ENCODE measurements at regions not wholly inside any gene's neighbourhood (a gene's known extent, or its start where the extent isn't known, plus 50 kb on each side); places are given as distances from the start of the nearest gene placed in this dataset.

DNA sequence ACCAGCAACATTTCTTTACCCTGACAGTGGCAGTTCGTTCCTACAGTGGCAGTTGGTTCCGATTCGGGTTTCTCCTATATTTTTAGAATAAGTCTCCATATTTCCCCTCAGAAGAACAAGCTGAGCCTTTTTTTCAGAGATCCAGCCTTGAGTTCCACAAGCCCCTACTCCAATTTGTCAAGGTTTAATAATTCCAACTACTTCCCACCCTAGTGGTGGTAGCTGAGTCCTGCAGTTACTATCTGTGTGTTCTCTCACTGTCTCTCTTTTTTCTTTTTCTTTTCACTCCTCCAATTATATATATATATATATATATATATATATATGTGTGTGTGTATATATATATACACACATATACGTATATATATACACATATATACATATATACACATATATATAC lies 1347.3 kb downstream of the PCDH9 start:
- no peak for DNase-seq (ENCODE audit: low spot score in 2 of 2)
- Histone ChIP-seq H3K36me3 (no peaks in the 10 kb centered on the region), H3K4me3 (no peak overlapping the region), H3K27ac (no peak overlapping the region), H3K4me1 (no peaks in the 10 kb centered on the region), H3K9me3 (peaks cover 3% of the 10 kb centered on the region), H3K27me3 (no peaks in the 10 kb centered on the region)
- TF ChIP-seq POLR2AphosphoS5 (IDR thresholded peaks at IDR 0.05) (no peak), EP300 (IDR thresholded peaks at IDR 0.05) (no peak), POLR2A (IDR thresholded peaks at IDR 0.05) (no peak)
- TF ChIP-seq, protein P1, sequence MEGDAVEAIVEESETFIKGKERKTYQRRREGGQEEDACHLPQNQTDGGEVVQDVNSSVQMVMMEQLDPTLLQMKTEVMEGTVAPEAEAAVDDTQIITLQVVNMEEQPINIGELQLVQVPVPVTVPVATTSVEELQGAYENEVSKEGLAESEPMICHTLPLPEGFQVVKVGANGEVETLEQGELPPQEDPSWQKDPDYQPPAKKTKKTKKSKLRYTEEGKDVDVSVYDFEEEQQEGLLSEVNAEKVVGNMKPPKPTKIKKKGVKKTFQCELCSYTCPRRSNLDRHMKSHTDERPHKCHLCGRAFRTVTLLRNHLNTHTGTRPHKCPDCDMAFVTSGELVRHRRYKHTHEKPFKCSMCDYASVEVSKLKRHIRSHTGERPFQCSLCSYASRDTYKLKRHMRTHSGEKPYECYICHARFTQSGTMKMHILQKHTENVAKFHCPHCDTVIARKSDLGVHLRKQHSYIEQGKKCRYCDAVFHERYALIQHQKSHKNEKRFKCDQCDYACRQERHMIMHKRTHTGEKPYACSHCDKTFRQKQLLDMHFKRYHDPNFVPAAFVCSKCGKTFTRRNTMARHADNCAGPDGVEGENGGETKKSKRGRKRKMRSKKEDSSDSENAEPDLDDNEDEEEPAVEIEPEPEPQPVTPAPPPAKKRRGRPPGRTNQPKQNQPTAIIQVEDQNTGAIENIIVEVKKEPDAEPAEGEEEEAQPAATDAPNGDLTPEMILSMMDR (IDR thresholded peaks at IDR 0.05): no peak
- 89% methylated on average over 4 of the region's 4 CpGs for WGBS

DNA sequence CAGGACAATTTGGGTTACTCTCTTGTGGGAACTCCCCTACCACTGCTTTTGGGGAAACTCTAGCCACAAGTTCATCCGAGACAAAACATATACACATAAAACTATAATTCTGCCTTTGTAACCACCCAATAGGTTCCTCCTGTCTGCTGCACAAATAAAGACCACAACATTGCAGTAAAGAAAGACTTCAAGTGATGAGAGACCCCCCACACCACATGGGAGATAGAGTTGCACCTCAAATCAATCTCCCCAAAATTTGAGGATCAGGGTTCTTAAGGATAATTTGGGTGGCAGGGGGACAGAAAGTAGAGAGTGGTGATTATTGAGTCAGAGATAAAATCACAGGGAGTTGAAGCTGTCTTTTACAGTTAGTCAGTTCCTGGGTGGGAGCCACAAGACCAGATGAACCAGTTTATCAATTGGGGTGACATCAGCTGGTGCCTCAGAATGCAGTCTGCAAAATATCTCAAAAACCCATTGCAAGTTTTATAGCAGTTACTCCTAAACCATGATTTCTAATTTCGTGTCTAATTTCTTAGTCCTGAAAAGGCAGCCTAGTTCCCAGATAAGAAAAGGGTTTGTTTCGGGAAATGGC lies 1348.5 kb downstream of the PCDH9 start:
- Histone ChIP-seq H3K27ac (no peak overlapping the region), H3K9me3 (peaks cover 3% of the 10 kb centered on the region), H3K4me1 (no peaks in the 10 kb centered on the region), H3K36me3 (no peaks in the 10 kb centered on the region), H3K27me3 (no peaks in the 10 kb centered on the region), H3K4me3 (no peak overlapping the region)
- 88% methylated on average over 3 of the region's 3 CpGs for WGBS
- no peak for DNase-seq (ENCODE audit: low spot score in 2 of 2)
- TF ChIP-seq POLR2AphosphoS5 (IDR thresholded peaks at IDR 0.05): no peak
- TF ChIP-seq EP300 (IDR thresholded peaks at IDR 0.05): no peak
- TF ChIP-seq, protein P1 (IDR thresholded peaks at IDR 0.05): no peak
- TF ChIP-seq POLR2A (IDR thresholded peaks at IDR 0.05): no peak

DNA sequence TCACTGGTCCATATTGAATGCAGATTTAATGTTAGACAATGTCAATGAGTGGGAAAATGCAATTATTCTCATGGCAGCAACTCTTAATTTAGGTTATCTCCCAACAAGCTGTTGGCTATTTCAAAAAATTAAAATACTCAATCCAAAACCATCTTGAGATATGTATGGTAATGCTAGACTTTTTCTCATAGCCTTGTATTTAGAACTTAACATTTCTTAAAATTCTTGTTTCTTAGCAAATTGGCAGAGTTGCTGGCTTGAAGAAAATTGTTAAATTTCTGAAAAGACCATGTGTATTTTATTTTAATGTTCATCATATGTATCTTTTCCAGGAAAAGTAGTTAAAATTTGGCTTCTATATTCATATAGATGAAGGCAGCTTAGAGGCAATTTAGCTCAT lies 1355.1 kb downstream of the PCDH9 start:
- no peak for DNase-seq (ENCODE audit: low spot score in 2 of 2)
- no peak for TF ChIP-seq POLR2A (IDR thresholded peaks at IDR 0.05)
- TF ChIP-seq POLR2AphosphoS5 (IDR thresholded peaks at IDR 0.05): no peak
- TF ChIP-seq, protein P1 (IDR thresholded peaks at IDR 0.05): no peak
- TF ChIP-seq EP300 (IDR thresholded peaks at IDR 0.05): no peak
- Histone ChIP-seq H3K4me1 (no peaks in the 10 kb centered on the region), H3K4me3 (no peak overlapping the region), H3K36me3 (no peaks in the 10 kb centered on the region), H3K27ac (no peak overlapping the region), H3K9me3 (no peaks in the 10 kb centered on the region), H3K27me3 (no peaks in the 10 kb centered on the region)

DNA sequence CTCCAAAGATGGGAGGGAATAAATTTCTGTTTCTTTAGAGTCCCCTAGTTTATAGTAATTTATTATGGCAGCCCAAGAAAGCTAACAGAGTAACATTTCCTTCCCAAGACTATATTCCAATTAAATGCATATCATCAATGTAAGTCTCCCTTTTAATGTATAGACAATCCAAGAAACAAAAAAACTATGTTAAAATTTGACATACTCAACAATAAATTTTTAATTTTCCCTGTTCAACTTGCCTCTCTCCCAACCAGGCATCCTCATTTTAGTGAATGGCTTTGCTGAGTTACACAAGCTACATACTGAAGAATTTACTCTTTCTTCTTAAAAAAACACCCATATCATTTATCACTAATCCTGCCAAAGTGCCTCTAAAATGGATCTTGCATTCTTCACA lies 1357.7 kb downstream of the PCDH9 start:
- Histone ChIP-seq H3K36me3 (no peaks in the 10 kb centered on the region), H3K4me1 (no peaks in the 10 kb centered on the region), H3K4me3 (no peak overlapping the region), H3K9me3 (no peaks in the 10 kb centered on the region), H3K27ac (no peak overlapping the region), H3K27me3 (no peaks in the 10 kb centered on the region)
- TF ChIP-seq, protein P1 (IDR thresholded peaks at IDR 0.05): no peak
- TF ChIP-seq POLR2A (IDR thresholded peaks at IDR 0.05) (no peak), POLR2AphosphoS5 (IDR thresholded peaks at IDR 0.05) (no peak), EP300 (IDR thresholded peaks at IDR 0.05) (no peak)
- no peak for DNase-seq (ENCODE audit: low spot score in 2 of 2)

DNA sequence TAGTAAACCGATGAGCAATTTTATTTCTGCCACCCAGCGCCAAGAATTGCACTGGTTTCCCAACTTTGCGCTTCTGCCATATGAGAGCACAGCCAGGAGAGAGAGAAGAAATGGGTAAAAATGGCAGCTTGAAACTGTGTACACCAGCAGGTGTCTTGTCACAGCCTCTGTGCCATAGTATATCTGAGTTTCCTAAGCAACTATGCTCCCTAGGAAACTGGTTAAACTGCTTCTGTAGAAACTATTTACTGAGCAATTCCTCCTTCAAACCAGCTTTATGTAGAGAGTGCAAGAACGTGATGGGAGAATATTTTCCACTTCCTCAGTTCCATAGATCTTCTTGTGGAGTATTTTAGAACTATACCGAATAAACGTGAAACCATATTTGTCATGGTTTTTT lies 1361.3 kb downstream of the PCDH9 start:
- no peaks in the 10 kb centered on the region for H3K9me3 ChIP-seq
- TF ChIP-seq, protein P1 (IDR thresholded peaks at IDR 0.05): no peak
- TF ChIP-seq POLR2AphosphoS5 (IDR thresholded peaks at IDR 0.05): no peak
- no peak for TF ChIP-seq EP300 (IDR thresholded peaks at IDR 0.05)
- TF ChIP-seq POLR2A (IDR thresholded peaks at IDR 0.05): no peak
- WGBS: 71% methylated on average over 6 of the region's 6 CpGs
- no peak for DNase-seq (ENCODE audit: low spot score in 2 of 2)
- H3K27ac ChIP-seq: no peak overlapping the region
- no peaks in the 10 kb centered on the region for H3K36me3 ChIP-seq
- no peaks in the 10 kb centered on the region for H3K4me1 ChIP-seq
- H3K4me3 ChIP-seq: no peak overlapping the region
- H3K27me3 ChIP-seq: no peaks in the 10 kb centered on the region

Measured in suprapubic skin (tissue), 4 donors.